ENCODE measurements at regions not wholly inside any gene's neighbourhood (a gene's known extent, or its start where the extent isn't known, plus 50 kb on each side); places are given as distances from the start of the nearest gene placed in this dataset.
"Not testable (repeated sequence)": the region's sequence is repeated elsewhere in the genome, so short reads cannot be mapped to it uniquely, and the experiment has no call there.

GRCh38 chr20:54736421-54736820, 261.0 kb downstream of the DOK5 start:
- DNase-seq (ENCODE audit: low read depth) = no peak

- DNase-seq (ENCODE audit: low read depth) = no peak
Observed at GRCh38 chr20:54733687-54734086, 258.3 kb downstream of the DOK5 start.

GRCh38 chr20:54727490-54727889, 252.1 kb downstream of the DOK5 start:
- no peak for DNase-seq (ENCODE audit: low read depth)

- no peak for DNase-seq (ENCODE audit: low read depth)
Observed at GRCh38 chr20:54726687-54727300, 251.4 kb downstream of the DOK5 start.

- not testable (repeated sequence) for DNase-seq (ENCODE audit: low read depth)
Observed at GRCh38 chr20:54725266-54725665, 249.9 kb downstream of the DOK5 start.

- no peak for DNase-seq (ENCODE audit: low read depth)
Observed at GRCh38 chr20:54723723-54724122, 248.3 kb downstream of the DOK5 start.

- no peak for DNase-seq (ENCODE audit: low read depth)
Observed at GRCh38 chr20:54717983-54718382, 242.6 kb downstream of the DOK5 start.

- no peak for DNase-seq (ENCODE audit: low read depth)
Observed at GRCh38 chr20:54716790-54717189, 241.4 kb downstream of the DOK5 start.

GRCh38 chr20:54716174-54716747, 240.9 kb downstream of the DOK5 start:
- DNase-seq (ENCODE audit: low read depth) = no peak

- no peak for DNase-seq (ENCODE audit: low read depth)
Observed at GRCh38 chr20:54714817-54715216, 239.4 kb downstream of the DOK5 start.

GRCh38 chr20:54713727-54714126, 238.3 kb downstream of the DOK5 start:
- DNase-seq (ENCODE audit: low read depth) = no peak

GRCh38 chr20:54711071-54711470, 235.7 kb downstream of the DOK5 start:
- DNase-seq (ENCODE audit: low read depth) = no peak

GRCh38 chr20:54710341-54710740, 234.9 kb downstream of the DOK5 start:
- DNase-seq (ENCODE audit: low read depth) = no peak

GRCh38 chr20:54708229-54708628, 232.8 kb downstream of the DOK5 start:
- DNase-seq (ENCODE audit: low read depth) = no peak

- DNase-seq (ENCODE audit: low read depth) = no peak
Observed at GRCh38 chr20:54707801-54708200, 232.4 kb downstream of the DOK5 start.

GRCh38 chr20:54706581-54706980, 231.2 kb downstream of the DOK5 start:
- DNase-seq (ENCODE audit: low read depth) = no peak

GRCh38 chr20:54704032-54704635, 228.7 kb downstream of the DOK5 start:
- no peak for DNase-seq (ENCODE audit: low read depth)

All from ELR (cell line).